Smooth muscle cell (in vitro differentiated cells): ENCODE measurements at regions not wholly inside any gene's neighbourhood (a gene's known extent, or its start where the extent isn't known, plus 50 kb on each side); places are given as distances from the start of the nearest gene placed in this dataset.
A peak's percentile ranks its signal among the peaks of the same experiment; 100 is the strongest.

ENCODE experiments used
- DNase-seq: peaks from one replicate; lab custom pipeline; 2025; ENCODE audit not compliant: unreplicated experiment; lab: John Stamatoyannopoulos, UW
- H2AFZ ChIP-seq: fragments of 200-600 bp; sonication (generic); 2 replicates; pipeline ENCODE4 v1.6.0; 2016; ENCODE audit warnings: antibody characterized with exemption, low read depth, mild to moderate bottlenecking
- H3F3A ChIP-seq: fragments of 200-600 bp; sonication (generic); 2 replicates; pipeline ENCODE4 v1.6.0; 2017; ENCODE audit warnings: antibody characterized with exemption, low read depth
- H3K27ac ChIP-seq: fragments of 200-600 bp; sonication (generic); 2 replicates; pipeline ENCODE4 v1.5.1; 2016; ENCODE audit warnings: low read depth, mild to moderate bottlenecking
- H3K27me3 ChIP-seq: fragments of 200-600 bp; sonication (generic); 2 replicates; pipeline ENCODE4 v1.6.1; 2016; ENCODE audit warnings: low read depth, mild to moderate bottlenecking
- H3K36me3 ChIP-seq: fragments of 200-600 bp; sonication (generic); 2 replicates; pipeline ENCODE4 v1.5.1; 2016; ENCODE audit warnings: low read depth
- H3K4me1 ChIP-seq: fragments of 200-600 bp; sonication (generic); 2 replicates; pipeline ENCODE4 v1.5.1; 2016; ENCODE audit warnings: low read depth
- H3K4me2 ChIP-seq: fragments of 200-600 bp; sonication (generic); 2 replicates; pipeline ENCODE4 v1.6.0; 2016; ENCODE audit warnings: mild to moderate bottlenecking
- H3K4me3 ChIP-seq: fragments of 200-600 bp; sonication (generic); 2 replicates; pipeline ENCODE4 v1.5.1; 2016; ENCODE audit warnings: mild to moderate bottlenecking
- H3K79me2 ChIP-seq: fragments of 200-600 bp; sonication (generic); 2 replicates; pipeline ENCODE4 v1.6.0; 2016; ENCODE audit warnings: low read depth, mild to moderate bottlenecking
- H3K9ac ChIP-seq: fragments of 200-600 bp; sonication (generic); 2 replicates; pipeline ENCODE4 v1.6.0; 2016; ENCODE audit warnings: low read depth
- H3K9me3 ChIP-seq: fragments of 200-600 bp; sonication (generic); replicated peaks from 2 replicates; pipeline ENCODE4 v1.5.1; 2016; ENCODE audit warnings: low read depth
- H4K20me1 ChIP-seq: fragments of 200-600 bp; sonication (generic); 2 replicates; pipeline ENCODE4 v1.6.0; 2016; ENCODE audit warnings: low read depth
- CTCF ChIP-seq: fragments of 200-600 bp; sonication (generic); IDR thresholded peaks from 2 replicates; pipeline ENCODE4 v1.5.1; 2017; ENCODE audit warnings: borderline replicate concordance, mild to moderate bottlenecking, antibody characterized with exemption; ENCODE audit not compliant: insufficient read depth, poor library complexity, severe bottlenecking
- WGBS: methylation state at CpG from one replicate; pipeline ENCODE4 v1.1.7; 2016; ENCODE audit warnings: low lambda C conversion rate; 5-methylcytosine and 5-hydroxymethylcytosine counted together

GRCh38 chr19:32012206-32012605, 333.2 kb upstream of the ZNF507 start:
- TF ChIP-seq CTCF = no peak

GRCh38 chr19:32012886-32013631, 332.4 kb upstream of the ZNF507 start:
- no peak overlapping the region for H3K4me3 ChIP-seq
- no peaks in the 10 kb centered on the region for H3K9me3 ChIP-seq
- H3K9ac ChIP-seq = no peak overlapping the region

More at GRCh38 chr19:32012206-32012605, 333.2 kb upstream of the ZNF507 start:
- Histone ChIP-seq H3K4me2 (no peak overlapping the region), H4K20me1 (no peaks in the 10 kb centered on the region), H3K79me2 (no peaks in the 10 kb centered on the region), H3K27me3 (no peaks in the 10 kb centered on the region), H3K4me3 (no peak overlapping the region), H3K4me1 (no peaks in the 10 kb centered on the region), H3F3A (no peaks in the 10 kb centered on the region), H2AFZ (no peak overlapping the region), H3K27ac (no peak overlapping the region), H3K9ac (no peak overlapping the region), H3K36me3 (no peaks in the 10 kb centered on the region), H3K9me3 (no peaks in the 10 kb centered on the region)
- DNase-seq = no peak
- 90% methylated on average over 6 of the region's 6 CpGs for WGBS

GRCh38 chr19:32017176-32017953, 328.0 kb upstream of the ZNF507 start:
- peak overlapping the region; percentile 6 for H3K4me2 ChIP-seq
- H3K9ac ChIP-seq = peak overlapping the region; percentile 32
- DNase-seq = no peak
- H3K36me3 ChIP-seq = no peaks in the 10 kb centered on the region
- H3K4me3 ChIP-seq = no peak overlapping the region
- TF ChIP-seq CTCF = no peak
- WGBS = 76% methylated on average over 9 of the region's 9 CpGs
- no peak overlapping the region for H2AFZ ChIP-seq
- no peaks in the 10 kb centered on the region for H4K20me1 ChIP-seq
- peak overlapping the region; percentile 78 for H3K27ac ChIP-seq
- H3K79me2 ChIP-seq = no peaks in the 10 kb centered on the region
- no peaks in the 10 kb centered on the region for H3K9me3 ChIP-seq
- no peaks in the 10 kb centered on the region for H3K27me3 ChIP-seq
- H3K4me1 ChIP-seq = no peaks in the 10 kb centered on the region
- H3F3A ChIP-seq = no peaks in the 10 kb centered on the region

More at GRCh38 chr19:32012886-32013631, 332.4 kb upstream of the ZNF507 start:
- WGBS = 71% methylated on average over 6 of the region's 6 CpGs
- no peak overlapping the region for H3K27ac ChIP-seq
- DNase-seq = no peak
- no peaks in the 10 kb centered on the region for H3K79me2 ChIP-seq
- H4K20me1 ChIP-seq = no peaks in the 10 kb centered on the region
- H2AFZ ChIP-seq = no peak overlapping the region
- H3K4me1 ChIP-seq = no peaks in the 10 kb centered on the region
- no peaks in the 10 kb centered on the region for H3K27me3 ChIP-seq
- no peak overlapping the region for H3K4me2 ChIP-seq
- H3K36me3 ChIP-seq = no peaks in the 10 kb centered on the region
- no peaks in the 10 kb centered on the region for H3F3A ChIP-seq
- no peak for TF ChIP-seq CTCF
